Prostate gland (tissue), 2 donors: ENCODE measurements at regions not wholly inside any gene's neighbourhood (a gene's known extent, or its start where the extent isn't known, plus 50 kb on each side); places are given as distances from the start of the nearest gene placed in this dataset.

Experiments
- DNase-seq: peaks from one replicate; pipeline ENCODE4 v3.0.0-alpha.2; 2019; ENCODE audit warnings: low spot score
- H3K27ac ChIP-seq, 2 donors: fragments of 200-600 bp; sonication (generic); 2 replicates each; pipeline ENCODE4 v1.5.1; 2017 to 2019
- H3K27me3 ChIP-seq: fragments of 200-600 bp; sonication (generic); replicated peaks from 2 replicates; pipeline ENCODE4 v1.5.1; 2019; ENCODE audit not compliant: insufficient read depth
- H3K36me3 ChIP-seq, 2 donors: fragments of 200-600 bp; sonication (generic); 1 replicate in 1 of 2; 2 replicates in 1 of 2; pipeline versions ENCODE4 v1.5.1 to v1.8.1; 2017 to 2019
- H3K4me1 ChIP-seq: fragments of 200-600 bp; sonication (generic); replicated peaks from 2 replicates; pipeline ENCODE4 v1.5.1; 2019
- H3K4me3 ChIP-seq, 2 donors: fragments of 200-600 bp; sonication (generic); 2 replicates each; pipeline ENCODE4 v1.5.1; 2017 to 2019
- H3K9me3 ChIP-seq: fragments of 200-600 bp; sonication (generic); 2 replicates; pipeline ENCODE4 v1.5.1; 2017
- POLR2A ChIP-seq: fragments of 450-650 bp; IDR thresholded peaks from one replicate; pipeline ENCODE4 v1.6.1; 2016; ENCODE audit warnings: antibody characterized with exemption, mild to moderate bottlenecking
- POLR2AphosphoS5 ChIP-seq: sonication (generic); formaldehyde crosslinking; IDR thresholded peaks from one replicate; pipeline ENCODE4 v1.6.1; 2017; ENCODE audit warnings: antibody characterized with exemption
- WGBS: methylation state at CpG from one replicate; pipeline ENCODE4 v1.1.5; 2018; 5-methylcytosine and 5-hydroxymethylcytosine counted together
- intact Hi-C: fragments of 100-400 bp; cut with DNase I; formaldehyde crosslinking; loops from one replicate; pipeline ENCODE4 v1.14.2; 2022
- TF ChIP-seq, protein P1 (sequence below), 4 experiments: fragments of 200-600 bp in 2 of 4; fragments of 450-650 bp in 2 of 4; sonication (generic) in 2 of 4; IDR thresholded peaks; 1 replicate in 3 of 4; 2 replicates in 1 of 4; pipeline ENCODE4 v1.5.1; 2016 to 2019; ENCODE audit warnings: antibody characterized with exemption in 4 of 4, mild to moderate bottlenecking in 2 of 4, moderate library complexity in 2 of 4

DNA sequence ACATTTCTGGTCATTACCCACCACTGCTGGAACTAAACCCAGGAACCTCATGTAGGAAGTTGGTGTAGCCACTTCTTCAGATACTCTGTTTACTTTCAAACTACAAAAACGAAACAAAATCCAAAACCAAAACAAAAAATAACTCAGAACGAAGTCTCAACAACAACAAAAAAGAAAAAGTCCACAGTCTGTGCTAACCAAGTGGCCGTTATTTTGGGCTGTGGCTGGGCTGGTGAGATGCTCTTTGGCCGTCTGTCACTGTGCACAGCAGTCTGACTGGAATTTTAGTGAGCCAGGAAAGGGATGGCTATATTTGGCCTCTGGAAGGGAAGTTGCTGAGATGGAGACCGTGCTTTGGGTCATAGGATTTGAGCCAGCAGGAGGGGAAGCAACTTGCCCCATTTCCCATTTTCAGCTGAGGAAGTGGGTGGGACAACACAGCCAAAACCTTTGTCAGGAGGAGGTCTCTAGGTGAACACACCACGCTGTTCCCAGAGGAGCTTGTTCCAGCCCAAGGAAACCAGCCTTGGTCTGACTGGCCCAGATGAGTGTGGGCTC, 334.1 kb downstream of the ZSWIM6 start:
- Histone ChIP-seq H3K36me3 (no peaks in the 10 kb centered on the region), H3K27ac (no peak overlapping the region), H3K9me3 (no peaks in the 10 kb centered on the region), H3K27me3 (no peaks in the 10 kb centered on the region), H3K4me3 (no peak overlapping the region), H3K4me1 (no peaks in the 10 kb centered on the region)
- TF ChIP-seq POLR2AphosphoS5 = no peak
- TF ChIP-seq, protein P1, sequence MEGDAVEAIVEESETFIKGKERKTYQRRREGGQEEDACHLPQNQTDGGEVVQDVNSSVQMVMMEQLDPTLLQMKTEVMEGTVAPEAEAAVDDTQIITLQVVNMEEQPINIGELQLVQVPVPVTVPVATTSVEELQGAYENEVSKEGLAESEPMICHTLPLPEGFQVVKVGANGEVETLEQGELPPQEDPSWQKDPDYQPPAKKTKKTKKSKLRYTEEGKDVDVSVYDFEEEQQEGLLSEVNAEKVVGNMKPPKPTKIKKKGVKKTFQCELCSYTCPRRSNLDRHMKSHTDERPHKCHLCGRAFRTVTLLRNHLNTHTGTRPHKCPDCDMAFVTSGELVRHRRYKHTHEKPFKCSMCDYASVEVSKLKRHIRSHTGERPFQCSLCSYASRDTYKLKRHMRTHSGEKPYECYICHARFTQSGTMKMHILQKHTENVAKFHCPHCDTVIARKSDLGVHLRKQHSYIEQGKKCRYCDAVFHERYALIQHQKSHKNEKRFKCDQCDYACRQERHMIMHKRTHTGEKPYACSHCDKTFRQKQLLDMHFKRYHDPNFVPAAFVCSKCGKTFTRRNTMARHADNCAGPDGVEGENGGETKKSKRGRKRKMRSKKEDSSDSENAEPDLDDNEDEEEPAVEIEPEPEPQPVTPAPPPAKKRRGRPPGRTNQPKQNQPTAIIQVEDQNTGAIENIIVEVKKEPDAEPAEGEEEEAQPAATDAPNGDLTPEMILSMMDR (IDR thresholded peaks at IDR 0.05) = no peak
- TF ChIP-seq POLR2A = no peak
- no peak for DNase-seq
- intact Hi-C loops = loop anchor here (10.0 kb wide), 1 partner anchor 611 kb away; no protein-coding TSS in a partner anchor
- WGBS = 85% methylated on average over 6 of the region's 6 CpGs

DNA sequence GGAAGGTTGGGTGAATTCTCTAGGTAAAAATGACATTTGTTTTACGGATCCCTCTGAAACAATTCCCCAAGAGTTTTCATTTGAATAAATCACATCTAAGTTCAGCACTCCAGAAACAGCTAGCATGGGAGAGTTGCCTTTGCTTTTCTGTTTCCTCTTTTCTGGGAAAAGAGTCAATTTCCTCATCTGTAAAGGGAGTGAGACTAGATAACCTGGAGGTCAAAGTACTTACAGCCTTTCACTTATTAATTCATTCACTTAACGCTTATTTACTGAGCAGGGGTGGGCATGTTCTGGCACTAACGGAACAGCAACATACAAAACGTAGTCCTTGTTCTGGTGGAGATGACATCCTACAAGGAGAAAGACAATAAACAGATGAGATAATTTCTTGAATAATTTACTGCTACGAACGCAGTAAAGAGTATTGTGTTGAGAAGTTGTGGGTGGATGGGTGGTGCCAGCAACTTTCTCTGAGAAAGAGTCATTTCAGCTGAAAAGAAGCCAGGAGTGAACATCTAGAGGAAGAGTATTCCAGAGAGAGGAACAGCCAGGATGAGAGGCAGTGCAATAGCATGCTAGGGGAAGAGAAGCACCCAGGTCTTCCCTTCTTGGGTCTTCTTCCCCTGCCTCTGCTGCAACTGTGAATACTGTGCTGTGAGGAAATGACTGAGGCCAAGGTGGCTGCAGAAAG, 335.6 kb downstream of the ZSWIM6 start:
- intact Hi-C loops = loop anchor here (10.0 kb wide), 1 partner anchor 613 kb away; no protein-coding TSS in a partner anchor
- WGBS = 43% methylated on average over 6 of the region's 6 CpGs
- no peaks in the 10 kb centered on the region for H3K4me1 ChIP-seq
- no peak for DNase-seq
- H3K36me3 ChIP-seq = no peaks in the 10 kb centered on the region
- no peak overlapping the region for H3K4me3 ChIP-seq
- TF ChIP-seq, protein P1 (IDR thresholded peaks at IDR 0.05) = no peak
- TF ChIP-seq POLR2AphosphoS5 = no peak
- TF ChIP-seq POLR2A = no peak
- H3K9me3 ChIP-seq = no peaks in the 10 kb centered on the region
- no peak overlapping the region for H3K27ac ChIP-seq
- no peaks in the 10 kb centered on the region for H3K27me3 ChIP-seq

DNA sequence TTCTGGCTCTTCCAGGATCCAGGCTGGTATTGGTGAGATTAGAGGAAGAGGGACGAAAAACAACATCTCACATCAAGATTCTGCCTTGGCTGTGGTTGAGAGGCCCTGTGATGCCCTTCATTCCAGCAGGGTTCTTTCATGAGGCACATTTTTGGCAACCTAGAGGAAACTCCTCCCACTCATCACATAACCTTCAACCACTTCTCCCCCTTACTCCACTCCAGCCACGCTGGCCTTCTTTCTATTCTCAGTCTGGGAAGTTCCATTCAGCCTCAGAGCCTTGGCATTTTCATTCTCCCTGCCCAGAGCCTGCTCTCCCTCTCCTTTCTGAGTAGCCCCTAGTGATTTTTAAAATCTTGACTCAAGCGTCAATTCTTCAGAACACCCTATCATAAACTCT, 337.5 kb downstream of the ZSWIM6 start:
- Histone ChIP-seq H3K4me1 (no peaks in the 10 kb centered on the region), H3K36me3 (no peaks in the 10 kb centered on the region), H3K27ac (no peak overlapping the region), H3K27me3 (no peaks in the 10 kb centered on the region), H3K4me3 (no peak overlapping the region), H3K9me3 (no peaks in the 10 kb centered on the region)
- TF ChIP-seq, protein P1 (IDR thresholded peaks at IDR 0.05) = no peak
- TF ChIP-seq POLR2AphosphoS5 (no peak), POLR2A (no peak)
- 54% methylated on average over 3 of the region's 3 CpGs for WGBS
- no peak for DNase-seq
- intact Hi-C loops = loop anchor here (10.0 kb wide), 1 partner anchor 615 kb away; no protein-coding TSS in a partner anchor

- H3K9me3 ChIP-seq = no peaks in the 10 kb centered on the region
- WGBS = 81% methylated on average over 4 of the region's 4 CpGs
- DNase-seq = no peak
- no peaks in the 10 kb centered on the region for H3K27me3 ChIP-seq
- intact Hi-C loops = no loop called here
- H3K4me3 ChIP-seq = no peak overlapping the region
- H3K36me3 ChIP-seq = no peaks in the 10 kb centered on the region
- no peak overlapping the region for H3K27ac ChIP-seq
- H3K4me1 ChIP-seq = no peaks in the 10 kb centered on the region
- TF ChIP-seq POLR2A (no peak), POLR2AphosphoS5 (no peak)
- TF ChIP-seq, protein P1 (IDR thresholded peaks at IDR 0.05) = no peak
These were observed 338.9 kb downstream of the ZSWIM6 start for GRCh38 chr5:61670941-61671340.
